Calu3 (cell line): ENCODE measurements at regions not wholly inside any gene's neighbourhood (a gene's known extent, or its start where the extent isn't known, plus 50 kb on each side); places are given as distances from the start of the nearest gene placed in this dataset.

Source experiments
- BruUV-seq: library from RNA; stranded (reverse); fragments of 400-500 nt; replicated peaks from 2 replicates; lab custom pipeline; 2021; lab: Mats Ljungman, UMichigan
- CTCF ChIA-PET: fragments of 300-600 bp; sonication (Branson Sonifier 250); formaldehyde crosslinking; loops from one replicate; lab custom pipeline; 2022; ENCODE audit warnings: antibody characterized with exemption; lab: Charles Lee
- DNase-seq: peaks from one replicate; pipeline ENCODE4 v3.0.0; 2022
- H3K27ac Mint-ChIP-seq: one replicate; pipeline ENCODE4 v1.8.0; 2022; ENCODE audit warnings: mixed read lengths; ENCODE audit not compliant: unreplicated experiment
- H3K27me3 Mint-ChIP-seq: one replicate; pipeline ENCODE4 v1.8.0; 2022; ENCODE audit warnings: mixed read lengths; ENCODE audit not compliant: unreplicated experiment
- H3K36me3 Mint-ChIP-seq: one replicate; pipeline ENCODE4 v1.8.0; 2022; ENCODE audit warnings: mild to moderate bottlenecking, moderate library complexity, mixed read lengths; ENCODE audit not compliant: insufficient read depth, unreplicated experiment
- H3K4me1 Mint-ChIP-seq: one replicate; pipeline ENCODE4 v1.8.0; 2022; ENCODE audit warnings: mild to moderate bottlenecking, low read depth, mixed read lengths; ENCODE audit not compliant: unreplicated experiment
- H3K4me3 Mint-ChIP-seq: one replicate; pipeline ENCODE4 v1.8.0; 2022; ENCODE audit warnings: mild to moderate bottlenecking, low read depth, moderate library complexity, mixed read lengths; ENCODE audit not compliant: unreplicated experiment
- H3K9me3 Mint-ChIP-seq: one replicate; pipeline ENCODE4 v1.8.0; 2022; ENCODE audit warnings: low read depth, mixed read lengths; ENCODE audit not compliant: unreplicated experiment
- CTCF ChIP-seq: fragments of 200-600 bp; IDR thresholded peaks from one replicate; pipeline ENCODE4 v1.8.0; 2022; ENCODE audit warnings: antibody characterized with exemption; ENCODE audit not compliant: unreplicated experiment
- intact Hi-C: fragments of 100-400 bp; cut with micrococcal nuclease; formaldehyde crosslinking; loops from one replicate; pipeline ENCODE4 v1.10.0; 2022; ENCODE audit not compliant: unreplicated experiment

GRCh38 chr2:186345745-186346144 is 140.3 kb upstream of the ZC3H15 start:
- Mint-ChIP-seq H3K4me1 (peaks cover 7% of the 10 kb centered on the region), H3K27me3 (no peaks in the 10 kb centered on the region), H3K36me3 (no peaks in the 10 kb centered on the region), H3K4me3 (no peak overlapping the region), H3K27ac (no peak overlapping the region), H3K9me3 (no peaks in the 10 kb centered on the region)
- intact Hi-C loops = loop anchor here (5.0 kb wide), 1 partner anchor 102 kb away; no protein-coding TSS in a partner anchor
- no peak for DNase-seq
- no peak for TF ChIP-seq CTCF
- BruUV-seq = no TSS peak
- CTCF ChIA-PET = no interaction called here

- TF ChIP-seq CTCF = no peak
- BruUV-seq = no TSS peak
- CTCF ChIA-PET = no interaction called here
Measured at GRCh38 chr2:186346216-186346615, 139.8 kb upstream of the ZC3H15 start.

DNA sequence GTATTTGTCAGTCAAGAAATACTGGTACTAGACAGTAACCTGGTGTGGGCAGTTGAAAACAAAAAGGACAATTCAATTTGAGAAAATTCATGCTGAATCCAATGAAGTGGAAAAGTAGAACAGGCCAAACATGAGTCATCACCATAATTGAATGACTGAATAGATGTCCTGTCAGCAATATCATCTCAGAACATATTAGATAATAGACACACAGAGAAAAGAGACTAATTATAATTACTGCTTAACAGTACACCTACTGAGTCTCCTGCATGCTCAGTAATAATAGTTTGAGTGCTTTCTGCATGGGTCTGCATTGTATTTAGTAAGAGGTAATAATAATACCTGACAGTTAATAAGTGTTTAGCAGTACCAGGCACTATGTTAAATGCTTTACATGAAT is 138.6 kb upstream of the ZC3H15 start:
- Mint-ChIP-seq H3K4me1 (peaks cover 7% of the 10 kb centered on the region), H3K36me3 (no peaks in the 10 kb centered on the region), H3K9me3 (peaks cover 2% of the 10 kb centered on the region), H3K4me3 (no peak overlapping the region), H3K27ac (no peak overlapping the region), H3K27me3 (no peaks in the 10 kb centered on the region)
- DNase-seq = no peak
- BruUV-seq = no TSS peak
- TF ChIP-seq CTCF = no peak
- CTCF ChIA-PET = no interaction called here
- intact Hi-C loops = loop anchor here (5.0 kb wide), 1 partner anchor 100 kb away; no protein-coding TSS in a partner anchor

More at GRCh38 chr2:186346216-186346615, 139.8 kb upstream of the ZC3H15 start:
- Mint-ChIP-seq H3K4me3 (no peak overlapping the region), H3K27me3 (no peaks in the 10 kb centered on the region), H3K4me1 (peaks cover 7% of the 10 kb centered on the region), H3K27ac (no peak overlapping the region), H3K9me3 (no peaks in the 10 kb centered on the region), H3K36me3 (no peaks in the 10 kb centered on the region)
- DNase-seq = no peak
- intact Hi-C loops = loop anchor here (5.0 kb wide), 1 partner anchor 101 kb away; no protein-coding TSS in a partner anchor

- H3K4me1 Mint-ChIP-seq = peaks cover 7% of the 10 kb centered on the region
- CTCF ChIA-PET = no interaction called here
- no peak for TF ChIP-seq CTCF
- intact Hi-C loops = loop anchor here (5.0 kb wide), 1 partner anchor 99 kb away; no protein-coding TSS in a partner anchor
- no peaks in the 10 kb centered on the region for H3K27me3 Mint-ChIP-seq
- H3K27ac Mint-ChIP-seq = no peak overlapping the region
- H3K9me3 Mint-ChIP-seq = peaks cover 3% of the 10 kb centered on the region
- DNase-seq = no peak
- H3K36me3 Mint-ChIP-seq = no peaks in the 10 kb centered on the region
- no peak overlapping the region for H3K4me3 Mint-ChIP-seq
- BruUV-seq = no TSS peak
Measured at GRCh38 chr2:186348200-186348599, 137.9 kb upstream of the ZC3H15 start.
